ENCODE measurements at regions not wholly inside any gene's neighbourhood (a gene's known extent, or its start where the extent isn't known, plus 50 kb on each side); places are given as distances from the start of the nearest gene placed in this dataset.

DNA sequence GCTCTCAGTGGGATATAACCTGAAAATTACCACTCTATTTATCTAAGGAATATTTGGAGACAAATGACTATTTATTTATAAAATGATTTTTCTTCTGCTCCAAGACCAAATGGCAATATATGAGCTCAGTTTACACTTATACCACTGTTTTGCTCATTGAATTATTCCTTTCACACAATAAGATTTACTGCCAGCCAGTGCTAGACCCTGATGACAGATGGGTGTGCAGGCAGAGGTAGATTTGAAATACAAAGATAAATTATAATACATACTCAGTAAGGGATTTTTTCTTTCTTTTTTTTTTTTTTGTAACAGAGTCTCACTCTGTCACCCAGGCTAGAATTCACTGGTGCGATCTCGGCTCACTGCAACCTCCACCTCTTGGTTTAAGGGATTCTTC is 980.3 kb downstream of the EPHA3 start:
- H3K4me3 Mint-ChIP-seq (ENCODE audit: unreplicated experiment) = no peak overlapping the region
- H3K27ac Mint-ChIP-seq (ENCODE audit: unreplicated experiment) = no peak overlapping the region
- peaks cover 18% of the 10 kb centered on the region for H3K4me1 Mint-ChIP-seq (ENCODE audit: unreplicated experiment)
- H3K27me3 Mint-ChIP-seq (ENCODE audit: unreplicated experiment) = no peaks in the 10 kb centered on the region
- no peaks in the 10 kb centered on the region for H3K9me3 Mint-ChIP-seq (ENCODE audit: unreplicated experiment)
- no peaks in the 10 kb centered on the region for H3K36me3 Mint-ChIP-seq (ENCODE audit: unreplicated experiment)
- DNase-seq (ENCODE audit: extremely low spot score, unreplicated experiment) = no peak
- TF ChIP-seq, protein P1, sequence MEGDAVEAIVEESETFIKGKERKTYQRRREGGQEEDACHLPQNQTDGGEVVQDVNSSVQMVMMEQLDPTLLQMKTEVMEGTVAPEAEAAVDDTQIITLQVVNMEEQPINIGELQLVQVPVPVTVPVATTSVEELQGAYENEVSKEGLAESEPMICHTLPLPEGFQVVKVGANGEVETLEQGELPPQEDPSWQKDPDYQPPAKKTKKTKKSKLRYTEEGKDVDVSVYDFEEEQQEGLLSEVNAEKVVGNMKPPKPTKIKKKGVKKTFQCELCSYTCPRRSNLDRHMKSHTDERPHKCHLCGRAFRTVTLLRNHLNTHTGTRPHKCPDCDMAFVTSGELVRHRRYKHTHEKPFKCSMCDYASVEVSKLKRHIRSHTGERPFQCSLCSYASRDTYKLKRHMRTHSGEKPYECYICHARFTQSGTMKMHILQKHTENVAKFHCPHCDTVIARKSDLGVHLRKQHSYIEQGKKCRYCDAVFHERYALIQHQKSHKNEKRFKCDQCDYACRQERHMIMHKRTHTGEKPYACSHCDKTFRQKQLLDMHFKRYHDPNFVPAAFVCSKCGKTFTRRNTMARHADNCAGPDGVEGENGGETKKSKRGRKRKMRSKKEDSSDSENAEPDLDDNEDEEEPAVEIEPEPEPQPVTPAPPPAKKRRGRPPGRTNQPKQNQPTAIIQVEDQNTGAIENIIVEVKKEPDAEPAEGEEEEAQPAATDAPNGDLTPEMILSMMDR (IDR thresholded peaks at IDR 0.05) = no peak

DNA sequence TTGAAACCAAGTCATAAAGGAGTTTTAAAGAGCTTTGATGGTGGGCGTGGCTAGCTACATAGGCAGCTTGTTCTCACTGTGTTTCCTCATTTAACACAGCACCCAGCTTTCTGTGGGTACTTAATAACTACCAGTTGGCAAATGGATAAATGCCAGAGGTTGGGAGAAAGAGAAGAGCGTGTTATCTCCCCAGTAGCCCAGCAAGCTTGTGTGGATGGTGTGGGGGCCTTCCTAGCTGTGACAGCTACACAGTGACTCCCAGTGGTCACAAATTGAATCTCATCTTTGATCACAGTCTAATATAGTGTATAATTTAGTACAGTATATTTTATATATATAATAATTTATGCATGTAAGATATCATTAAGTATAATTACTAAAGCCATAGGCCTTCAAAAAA is 984.1 kb downstream of the EPHA3 start:
- Mint-ChIP-seq H3K9me3 (ENCODE audit: unreplicated experiment) (no peaks in the 10 kb centered on the region), H3K4me3 (ENCODE audit: unreplicated experiment) (no peak overlapping the region), H3K27ac (ENCODE audit: unreplicated experiment) (no peak overlapping the region), H3K4me1 (ENCODE audit: unreplicated experiment) (peaks cover 18% of the 10 kb centered on the region), H3K36me3 (ENCODE audit: unreplicated experiment) (no peaks in the 10 kb centered on the region), H3K27me3 (ENCODE audit: unreplicated experiment) (peaks cover 18% of the 10 kb centered on the region)
- TF ChIP-seq, protein P1 (IDR thresholded peaks at IDR 0.05) = peak; percentile 84
- no peak for DNase-seq (ENCODE audit: extremely low spot score, unreplicated experiment)

DNA sequence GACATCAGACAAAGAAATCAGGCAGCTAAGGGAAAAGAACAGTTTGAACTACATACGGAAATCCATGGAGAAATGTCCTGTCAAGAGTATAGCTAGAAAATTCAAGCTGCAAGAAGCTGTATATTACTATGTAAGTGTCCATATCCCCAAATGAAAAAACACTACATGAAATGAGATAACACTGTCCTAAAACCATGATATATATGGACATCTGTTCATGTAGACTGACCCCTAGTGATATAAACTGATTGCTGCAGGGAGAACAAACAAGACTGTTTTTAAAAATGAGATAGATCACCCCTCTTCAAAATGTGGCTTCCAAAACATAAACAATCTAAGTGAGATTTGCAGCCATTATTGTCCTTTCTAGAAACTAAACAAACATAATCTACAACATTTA is 985.6 kb downstream of the EPHA3 start:
- Mint-ChIP-seq H3K4me3 (ENCODE audit: unreplicated experiment) (no peak overlapping the region), H3K27ac (ENCODE audit: unreplicated experiment) (no peak overlapping the region), H3K36me3 (ENCODE audit: unreplicated experiment) (no peaks in the 10 kb centered on the region), H3K27me3 (ENCODE audit: unreplicated experiment) (peaks cover 25% of the 10 kb centered on the region), H3K4me1 (ENCODE audit: unreplicated experiment) (peaks cover 13% of the 10 kb centered on the region), H3K9me3 (ENCODE audit: unreplicated experiment) (no peaks in the 10 kb centered on the region)
- DNase-seq (ENCODE audit: extremely low spot score, unreplicated experiment) = no peak
- TF ChIP-seq, protein P1 (IDR thresholded peaks at IDR 0.05) = peak; percentile 80

DNA sequence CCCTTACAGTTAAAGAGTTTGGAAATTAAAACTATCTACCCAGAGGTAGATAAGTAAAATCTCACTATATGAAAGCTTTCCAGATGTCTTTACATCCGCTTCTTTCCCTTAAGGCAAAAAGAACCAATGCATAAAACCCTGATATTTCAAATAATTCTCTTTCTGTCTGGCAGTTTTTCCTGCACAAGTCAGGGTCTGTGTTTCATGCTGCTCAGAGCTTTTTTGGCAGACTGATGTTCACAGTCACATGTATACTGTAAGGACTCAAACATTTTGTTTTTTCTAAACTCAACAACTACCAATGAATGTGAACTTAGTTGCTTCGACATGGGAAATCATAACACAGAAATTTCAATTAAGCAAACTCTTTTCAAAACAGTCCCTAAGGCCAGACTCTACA is 988.4 kb downstream of the EPHA3 start:
- TF ChIP-seq, protein P1 (IDR thresholded peaks at IDR 0.05) = no peak
- no peaks in the 10 kb centered on the region for H3K36me3 Mint-ChIP-seq (ENCODE audit: unreplicated experiment)
- H3K4me1 Mint-ChIP-seq (ENCODE audit: unreplicated experiment) = peaks cover 8% of the 10 kb centered on the region
- no peak for DNase-seq (ENCODE audit: extremely low spot score, unreplicated experiment)
- no peak overlapping the region for H3K27ac Mint-ChIP-seq (ENCODE audit: unreplicated experiment)
- no peak overlapping the region for H3K4me3 Mint-ChIP-seq (ENCODE audit: unreplicated experiment)
- H3K9me3 Mint-ChIP-seq (ENCODE audit: unreplicated experiment) = no peaks in the 10 kb centered on the region
- H3K27me3 Mint-ChIP-seq (ENCODE audit: unreplicated experiment) = peaks cover 40% of the 10 kb centered on the region

DNA sequence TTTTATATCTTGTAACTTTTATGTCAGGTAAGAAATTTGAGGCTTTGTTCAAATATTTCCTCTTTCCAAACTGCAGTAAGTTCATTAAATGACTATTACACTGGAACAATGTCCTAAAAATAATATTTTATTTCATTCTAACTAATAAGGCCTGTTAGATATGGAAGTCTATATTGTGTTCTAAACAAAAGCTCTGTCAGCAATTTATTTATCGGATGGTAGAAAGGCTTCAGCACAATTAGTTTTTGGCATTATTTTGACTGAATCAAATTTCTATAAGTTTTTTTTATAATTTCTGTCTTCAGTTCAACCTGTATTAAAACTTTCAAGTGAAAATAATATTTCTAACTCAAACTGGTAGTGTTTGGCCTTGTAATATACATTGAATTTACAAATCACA is 992.1 kb downstream of the EPHA3 start:
- H3K27me3 Mint-ChIP-seq (ENCODE audit: unreplicated experiment) = peaks cover 44% of the 10 kb centered on the region
- no peak overlapping the region for H3K4me3 Mint-ChIP-seq (ENCODE audit: unreplicated experiment)
- H3K4me1 Mint-ChIP-seq (ENCODE audit: unreplicated experiment) = no peaks in the 10 kb centered on the region

More for the DNA sequence above, 992.1 kb downstream of the EPHA3 start:
- TF ChIP-seq, protein P1 (IDR thresholded peaks at IDR 0.05) = no peak
- no peaks in the 10 kb centered on the region for H3K36me3 Mint-ChIP-seq (ENCODE audit: unreplicated experiment)
- H3K9me3 Mint-ChIP-seq (ENCODE audit: unreplicated experiment) = no peaks in the 10 kb centered on the region
- DNase-seq (ENCODE audit: extremely low spot score, unreplicated experiment) = no peak
- H3K27ac Mint-ChIP-seq (ENCODE audit: unreplicated experiment) = no peak overlapping the region
